Stimulated activated effector memory CD8-positive, alpha-beta T cell treated with anti-CD3 and anti-CD28 coated beads, Interleukin-12 subunit alpha, Interleukin-12 subunit beta, amount 100 ng/mL, for 72 hours (primary cell): ENCODE measurements at regions not wholly inside any gene's neighbourhood (a gene's known extent, or its start where the extent isn't known, plus 50 kb on each side); places are given as distances from the start of the nearest gene placed in this dataset.

Source experiments
- ATAC-seq: fragments of 150-1000 bp; cut with Tn5 transposase; 2 replicates; pipeline ENCODE4 v1.10.0; 2021
- DNase-seq, 2 donors: peaks; one replicate each; pipeline ENCODE4 v3.0.0; 2021 to 2022; ENCODE audit warnings: low spot score in 2 of 2
- H3K27ac Mint-ChIP-seq: one replicate; pipeline ENCODE4 v1.8.0; 2022; ENCODE audit warnings: mild to moderate bottlenecking, mixed read lengths
- H3K36me3 Mint-ChIP-seq: one replicate; pipeline ENCODE4 v1.8.0; 2022; ENCODE audit warnings: mild to moderate bottlenecking, mixed read lengths
- H3K4me1 Mint-ChIP-seq: one replicate; pipeline ENCODE4 v1.8.0; 2022; ENCODE audit warnings: mixed read lengths
- H3K4me3 Mint-ChIP-seq: one replicate; pipeline ENCODE4 v1.8.0; 2022; ENCODE audit warnings: mild to moderate bottlenecking, mixed read lengths
- H3K9me3 Mint-ChIP-seq: one replicate; pipeline ENCODE4 v1.8.0; 2022; ENCODE audit warnings: mixed read lengths

DNA sequence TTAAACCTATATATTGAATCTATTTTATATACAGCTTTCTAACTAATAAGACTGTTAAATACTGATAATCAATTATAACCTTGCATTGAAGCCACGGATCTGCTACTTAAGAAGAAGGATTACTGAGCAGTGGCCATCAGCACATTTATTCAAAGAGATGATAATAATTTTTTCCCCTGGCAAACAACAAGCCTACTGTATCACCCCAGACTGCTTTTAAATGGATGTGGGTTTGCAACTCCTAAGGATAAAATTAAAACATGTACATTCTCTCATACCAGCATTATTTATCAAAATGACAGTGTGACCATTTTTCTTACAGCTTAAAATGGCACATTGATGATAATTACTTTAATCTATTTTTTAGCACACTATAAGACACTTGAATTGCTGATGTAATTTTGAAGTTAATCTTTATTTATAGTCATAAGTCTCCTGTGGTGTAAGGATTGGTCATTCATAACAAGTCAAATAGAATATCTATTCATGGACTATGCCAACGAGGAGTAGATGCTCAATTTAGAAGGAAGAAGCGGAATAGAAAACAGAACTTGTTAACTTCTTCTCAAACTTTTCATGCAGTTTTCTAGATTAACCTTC is 517.7 kb downstream of the METTL4 start:
- no peak for DNase-seq
- Mint-ChIP-seq H3K9me3 (peaks cover 4% of the 10 kb centered on the region), H3K4me1 (no peaks in the 10 kb centered on the region), H3K4me3 (no peak overlapping the region), H3K27ac (no peak overlapping the region), H3K36me3 (no peaks in the 10 kb centered on the region)
- no peak for ATAC-seq

- no peaks in the 10 kb centered on the region for H3K36me3 Mint-ChIP-seq
- H3K27ac Mint-ChIP-seq: no peak overlapping the region
- peaks cover 12% of the 10 kb centered on the region for H3K9me3 Mint-ChIP-seq
- H3K4me3 Mint-ChIP-seq: no peak overlapping the region
- DNase-seq: no peak
- ATAC-seq: no peak
- H3K4me1 Mint-ChIP-seq: no peaks in the 10 kb centered on the region
These were observed 512.0 kb downstream of the METTL4 start for GRCh38 chr18:2059336-2059735.

DNA sequence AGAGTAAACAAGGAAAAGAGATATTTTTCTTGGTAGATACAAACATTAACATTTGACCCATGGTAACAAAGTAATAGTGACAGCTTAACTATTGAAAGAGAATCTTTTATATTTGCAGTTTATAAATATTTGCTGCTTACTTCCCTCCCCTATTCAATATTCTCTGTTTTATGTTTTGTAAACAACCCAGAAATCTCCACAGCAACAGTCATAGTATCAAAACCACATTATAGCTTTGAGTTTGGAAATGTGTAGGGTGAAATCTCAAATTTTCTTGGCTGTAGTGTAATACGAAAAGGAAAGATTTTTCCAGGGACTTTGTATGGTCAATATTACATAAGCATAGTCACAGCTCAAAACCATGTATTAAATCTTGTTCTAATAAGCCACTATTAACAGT is 511.2 kb downstream of the METTL4 start:
- ATAC-seq (no peak), DNase-seq (no peak)
- H3K27ac Mint-ChIP-seq: no peak overlapping the region
- H3K9me3 Mint-ChIP-seq: peaks cover 17% of the 10 kb centered on the region
- H3K36me3 Mint-ChIP-seq: no peaks in the 10 kb centered on the region
- H3K4me1 Mint-ChIP-seq: no peaks in the 10 kb centered on the region
- H3K4me3 Mint-ChIP-seq: no peak overlapping the region

DNA sequence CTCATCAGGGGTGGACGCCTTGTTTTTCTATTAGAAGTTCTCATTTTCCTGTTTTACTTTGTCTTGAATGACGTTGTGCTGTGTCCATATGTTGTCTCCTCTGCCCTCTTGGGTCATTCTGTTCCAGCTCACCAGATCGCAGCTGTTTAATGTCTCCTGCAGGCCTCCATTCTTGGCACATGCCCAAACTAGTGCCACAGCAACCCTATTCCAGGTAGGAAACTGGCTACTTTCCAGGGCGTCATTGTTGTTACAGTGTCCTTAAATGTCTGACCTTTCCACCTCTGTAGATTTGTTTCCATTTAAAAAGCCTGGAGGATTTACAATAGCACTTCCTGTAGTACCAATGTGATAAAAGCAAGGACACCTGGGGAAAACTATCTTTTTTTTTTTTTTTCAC is 500.7 kb downstream of the METTL4 start:
- ATAC-seq (no peak), DNase-seq (no peak)
- Mint-ChIP-seq H3K9me3 (peaks cover 3% of the 10 kb centered on the region), H3K4me3 (no peak overlapping the region), H3K27ac (no peak overlapping the region), H3K4me1 (no peaks in the 10 kb centered on the region), H3K36me3 (no peaks in the 10 kb centered on the region)

GRCh38 chr18:2075499-2075898 is 495.8 kb downstream of the METTL4 start:
- no peaks in the 10 kb centered on the region for H3K4me1 Mint-ChIP-seq
- DNase-seq (no peak), ATAC-seq (no peak)
- H3K27ac Mint-ChIP-seq: no peak overlapping the region
- H3K4me3 Mint-ChIP-seq: no peak overlapping the region
- H3K9me3 Mint-ChIP-seq: no peaks in the 10 kb centered on the region
- H3K36me3 Mint-ChIP-seq: no peaks in the 10 kb centered on the region

DNA sequence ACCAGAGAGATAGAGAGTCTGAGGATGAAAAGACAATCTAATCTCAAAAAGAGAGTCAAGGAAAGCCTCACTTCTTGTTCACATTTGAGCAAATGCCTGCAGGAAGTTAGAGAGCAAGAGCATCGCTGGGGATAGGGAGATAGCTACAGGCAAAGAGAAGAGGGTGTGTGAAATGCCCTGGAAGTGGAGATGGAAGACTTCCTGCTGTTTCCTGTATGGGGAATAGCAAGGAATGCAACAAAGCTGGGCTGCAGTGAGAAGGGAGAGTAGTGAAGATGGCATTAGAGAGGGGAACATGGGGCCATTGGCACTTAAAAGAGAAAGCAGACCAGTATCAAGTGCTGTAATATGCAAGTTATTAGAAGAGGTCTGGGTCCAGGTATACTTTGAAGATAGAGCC is 488.6 kb downstream of the METTL4 start:
- DNase-seq (no peak), ATAC-seq (no peak)
- H3K36me3 Mint-ChIP-seq: no peaks in the 10 kb centered on the region
- no peak overlapping the region for H3K27ac Mint-ChIP-seq
- H3K4me3 Mint-ChIP-seq: no peak overlapping the region
- H3K4me1 Mint-ChIP-seq: no peaks in the 10 kb centered on the region
- H3K9me3 Mint-ChIP-seq: peaks cover 2% of the 10 kb centered on the region

DNA sequence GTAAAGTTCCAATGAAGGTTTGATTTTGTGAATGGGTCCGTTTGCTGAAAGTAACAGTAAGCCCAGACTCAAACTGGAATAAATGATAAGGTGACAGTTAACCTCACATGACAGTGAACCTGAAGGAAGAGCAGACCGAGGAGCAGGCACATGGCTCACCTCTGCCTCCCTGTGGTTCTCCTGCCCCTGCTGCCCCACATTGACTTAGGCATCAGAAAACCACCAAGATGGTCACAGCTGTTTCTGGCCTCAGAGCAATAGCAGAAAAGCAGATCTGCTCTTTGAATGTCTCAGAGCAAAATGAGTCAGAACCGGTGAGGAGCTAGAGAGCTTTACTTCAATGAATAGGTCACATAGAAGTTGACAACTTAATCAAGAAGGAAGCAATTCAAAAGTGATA is 487.6 kb downstream of the METTL4 start:
- DNase-seq (no peak), ATAC-seq (no peak)
- H3K4me3 Mint-ChIP-seq: no peak overlapping the region
- no peak overlapping the region for H3K27ac Mint-ChIP-seq
- no peaks in the 10 kb centered on the region for H3K36me3 Mint-ChIP-seq
- peaks cover 2% of the 10 kb centered on the region for H3K9me3 Mint-ChIP-seq
- H3K4me1 Mint-ChIP-seq: no peaks in the 10 kb centered on the region

- no peaks in the 10 kb centered on the region for H3K36me3 Mint-ChIP-seq
- peaks cover 2% of the 10 kb centered on the region for H3K9me3 Mint-ChIP-seq
- no peak overlapping the region for H3K4me3 Mint-ChIP-seq
- no peaks in the 10 kb centered on the region for H3K4me1 Mint-ChIP-seq
- H3K27ac Mint-ChIP-seq: no peak overlapping the region
- DNase-seq (no peak), ATAC-seq (no peak)
These were observed 484.9 kb downstream of the METTL4 start for GRCh38 chr18:2086439-2086838.

DNA sequence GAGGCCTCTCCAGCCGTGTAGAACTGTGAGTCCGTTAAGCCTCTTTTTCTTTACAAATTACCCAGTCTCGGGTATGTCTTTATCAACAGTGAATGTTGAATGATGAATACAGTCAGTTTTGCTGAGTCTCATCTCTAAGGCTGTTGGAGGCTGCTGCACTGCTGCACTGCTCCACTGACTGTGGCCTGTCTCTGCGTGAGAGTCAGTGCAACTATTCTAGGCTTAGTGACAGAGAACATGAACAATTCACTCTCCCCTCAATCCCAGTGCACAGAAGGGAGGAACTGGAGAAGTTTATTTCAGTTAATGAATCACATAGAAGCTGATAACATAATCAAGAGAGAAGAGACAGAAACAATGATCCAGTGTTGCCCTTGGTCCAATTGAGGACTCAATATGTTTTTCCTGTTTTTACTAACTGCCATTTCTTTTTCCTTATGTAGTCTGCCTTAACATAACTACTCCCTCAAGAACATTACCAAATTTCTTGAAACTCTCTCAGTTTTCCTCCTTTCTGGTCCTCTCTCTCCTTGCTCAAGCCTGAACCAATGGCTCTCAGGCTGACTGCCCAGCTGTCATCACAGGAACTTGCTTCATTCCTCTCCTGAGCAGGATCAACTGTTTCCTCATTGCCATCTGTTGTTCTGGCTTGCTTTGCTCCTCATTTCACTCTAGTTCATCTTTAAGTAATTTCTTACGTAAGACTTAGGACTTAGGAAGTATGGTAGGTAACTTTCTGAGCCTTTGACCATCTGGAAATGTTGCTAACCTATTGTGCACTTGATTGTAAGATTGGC is 483.2 kb downstream of the METTL4 start:
- H3K4me3 Mint-ChIP-seq: no peak overlapping the region
- H3K36me3 Mint-ChIP-seq: no peaks in the 10 kb centered on the region
- H3K9me3 Mint-ChIP-seq: no peaks in the 10 kb centered on the region
- no peaks in the 10 kb centered on the region for H3K4me1 Mint-ChIP-seq
- DNase-seq (no peak), ATAC-seq (peak; percentile 48)
- no peak overlapping the region for H3K27ac Mint-ChIP-seq

DNA sequence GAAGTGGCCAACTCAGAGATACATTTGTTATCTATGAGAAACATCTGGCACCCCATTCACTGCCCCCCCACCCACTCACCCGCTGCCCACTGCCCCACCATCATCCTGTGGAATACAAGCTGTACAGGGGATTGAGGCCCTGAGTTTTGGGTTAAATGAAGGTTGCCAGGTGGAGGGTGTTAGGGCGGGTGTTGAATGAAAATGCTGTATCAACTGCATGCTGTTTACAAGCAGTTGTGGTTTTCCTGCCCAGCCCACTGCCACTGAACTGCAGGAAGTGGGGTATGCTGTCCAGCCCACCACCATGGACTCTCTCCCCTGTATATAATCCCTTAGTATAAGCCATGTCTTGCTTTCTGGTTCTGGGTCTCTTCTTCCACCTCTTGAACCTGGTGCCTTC is 481.9 kb downstream of the METTL4 start:
- no peak overlapping the region for H3K27ac Mint-ChIP-seq
- no peaks in the 10 kb centered on the region for H3K4me1 Mint-ChIP-seq
- no peaks in the 10 kb centered on the region for H3K36me3 Mint-ChIP-seq
- DNase-seq (no peak), ATAC-seq (peak; percentile 37)
- no peak overlapping the region for H3K4me3 Mint-ChIP-seq
- no peaks in the 10 kb centered on the region for H3K9me3 Mint-ChIP-seq

DNA sequence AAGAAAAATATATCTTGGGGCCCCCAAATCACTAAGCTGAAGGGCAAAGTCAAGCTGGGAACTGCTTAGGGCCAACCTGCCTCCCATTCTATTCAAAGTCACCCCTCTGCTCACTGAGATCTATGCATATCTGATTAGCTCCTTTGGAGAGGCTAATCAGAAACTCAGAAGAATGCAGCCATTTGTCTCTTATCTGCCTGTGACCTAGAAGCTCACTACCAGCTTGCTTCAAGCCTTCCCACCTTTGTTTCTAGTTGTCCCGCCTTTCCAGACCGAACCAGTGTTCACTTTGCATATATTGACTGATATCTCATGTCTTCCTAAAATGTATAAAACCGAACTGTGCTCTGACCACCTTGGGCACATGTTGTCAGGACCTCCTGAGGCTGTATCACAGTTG is 479.4 kb downstream of the METTL4 start:
- Mint-ChIP-seq H3K4me1 (no peaks in the 10 kb centered on the region), H3K27ac (no peak overlapping the region), H3K9me3 (no peaks in the 10 kb centered on the region), H3K36me3 (no peaks in the 10 kb centered on the region), H3K4me3 (no peak overlapping the region)
- ATAC-seq: no peak
- DNase-seq: no peak

DNA sequence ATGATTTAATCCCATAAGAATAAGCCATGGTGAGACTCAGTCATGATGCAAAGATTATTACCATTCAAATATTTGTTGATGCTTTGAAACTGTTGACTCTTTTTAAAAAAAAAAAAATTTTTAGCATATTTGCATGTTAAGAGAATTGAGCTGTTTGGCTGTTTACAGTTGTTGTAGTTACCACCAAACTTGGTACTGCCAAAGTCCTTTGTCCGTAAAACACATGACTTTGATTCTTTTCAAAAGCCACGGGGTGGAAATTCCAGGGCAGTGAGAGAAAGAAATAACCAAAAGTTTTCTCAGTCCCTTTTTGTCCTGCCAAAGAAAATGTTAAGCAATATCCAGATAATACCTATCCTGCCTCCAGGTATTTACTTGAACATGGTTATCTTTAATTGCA is 474.8 kb downstream of the METTL4 start:
- DNase-seq: no peak
- Mint-ChIP-seq H3K36me3 (no peaks in the 10 kb centered on the region), H3K9me3 (peaks cover 2% of the 10 kb centered on the region), H3K4me1 (no peaks in the 10 kb centered on the region), H3K4me3 (no peak overlapping the region), H3K27ac (no peak overlapping the region)
- ATAC-seq: no peak

DNA sequence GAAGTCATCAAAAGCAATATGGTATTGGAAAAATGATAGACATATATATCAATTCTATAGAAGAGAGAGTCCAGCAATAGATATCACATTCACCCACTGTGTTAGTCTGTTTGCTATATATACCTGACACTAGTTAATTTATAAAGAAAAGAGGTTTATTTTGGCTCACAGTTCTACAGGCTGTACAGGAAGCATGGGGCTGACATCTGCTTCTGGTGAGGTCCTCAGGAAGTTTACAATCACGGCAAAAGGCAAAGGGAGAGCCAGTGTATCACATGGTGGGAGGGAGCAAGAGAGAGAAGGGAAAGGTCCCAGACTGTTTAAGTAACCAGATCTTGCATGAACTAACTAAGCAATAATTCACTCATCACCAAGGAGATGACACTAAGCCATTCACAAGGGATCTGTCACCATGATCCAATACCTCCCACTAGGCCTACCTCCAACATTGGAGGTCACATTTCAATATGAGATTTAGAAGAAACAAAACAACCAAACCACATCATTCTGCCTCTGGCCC is 470.6 kb downstream of the METTL4 start:
- peaks cover 2% of the 10 kb centered on the region for H3K9me3 Mint-ChIP-seq
- ATAC-seq (no peak), DNase-seq (no peak)
- no peak overlapping the region for H3K27ac Mint-ChIP-seq
- no peaks in the 10 kb centered on the region for H3K4me1 Mint-ChIP-seq
- no peak overlapping the region for H3K4me3 Mint-ChIP-seq
- no peaks in the 10 kb centered on the region for H3K36me3 Mint-ChIP-seq

GRCh38 chr18:2102022-2102421 is 469.3 kb downstream of the METTL4 start:
- DNase-seq (no peak), ATAC-seq (peak; percentile 36)
- no peaks in the 10 kb centered on the region for H3K36me3 Mint-ChIP-seq
- no peak overlapping the region for H3K27ac Mint-ChIP-seq
- no peaks in the 10 kb centered on the region for H3K4me1 Mint-ChIP-seq
- peaks cover 2% of the 10 kb centered on the region for H3K9me3 Mint-ChIP-seq
- no peak overlapping the region for H3K4me3 Mint-ChIP-seq

- ATAC-seq (no peak), DNase-seq (no peak)
- no peaks in the 10 kb centered on the region for H3K4me1 Mint-ChIP-seq
- no peak overlapping the region for H3K4me3 Mint-ChIP-seq
- H3K9me3 Mint-ChIP-seq: peaks cover 2% of the 10 kb centered on the region
- H3K27ac Mint-ChIP-seq: no peak overlapping the region
- H3K36me3 Mint-ChIP-seq: no peaks in the 10 kb centered on the region
These were observed 468.0 kb downstream of the METTL4 start for GRCh38 chr18:2103299-2103698.
